HG03280 (cell line): ENCODE measurements at regions not wholly inside any gene's neighbourhood (a gene's known extent, or its start where the extent isn't known, plus 50 kb on each side); places are given as distances from the start of the nearest gene placed in this dataset.

ENCODE experiments used
- ATAC-seq: cut with Tn5 transposase; IDR thresholded peaks from one replicate; pipeline ENCODE4 v1.9.1; 2021; ENCODE audit warnings: mild to moderate bottlenecking, moderate library complexity; ENCODE audit not compliant: unreplicated experiment

GRCh38 chr20:22003680-22004079, 298.2 kb downstream of the PAX1 start:
- no peak for ATAC-seq

GRCh38 chr20:22001886-22002285, 296.4 kb downstream of the PAX1 start:
- ATAC-seq, result no peak

GRCh38 chr20:21995461-21995860, 290.0 kb downstream of the PAX1 start:
- ATAC-seq, result no peak

GRCh38 chr20:21994203-21994602, 288.7 kb downstream of the PAX1 start:
- ATAC-seq, result no peak

- ATAC-seq, result no peak
Observed at GRCh38 chr20:21982559-21982958, 277.1 kb downstream of the PAX1 start.

GRCh38 chr20:21981597-21982344, 276.3 kb downstream of the PAX1 start:
- no peak for ATAC-seq

- no peak for ATAC-seq
Observed at GRCh38 chr20:21981179-21981578, 275.7 kb downstream of the PAX1 start.

GRCh38 chr20:21971436-21971835, 266.0 kb downstream of the PAX1 start:
- ATAC-seq, result no peak

- ATAC-seq, result no peak
Observed at GRCh38 chr20:21968486-21968885, 263.0 kb downstream of the PAX1 start.

- no peak for ATAC-seq
Observed at GRCh38 chr20:21967481-21967880, 262.0 kb downstream of the PAX1 start.

- ATAC-seq, result no peak
Observed at GRCh38 chr20:21956591-21956990, 251.1 kb downstream of the PAX1 start.

GRCh38 chr20:21947406-21947805, 241.9 kb downstream of the PAX1 start:
- ATAC-seq, result no peak

- no peak for ATAC-seq
Observed at GRCh38 chr20:21944227-21944626, 238.8 kb downstream of the PAX1 start.

- ATAC-seq, result no peak
Observed at GRCh38 chr20:21941941-21942805, 236.7 kb downstream of the PAX1 start.

GRCh38 chr20:21936720-21937380, 231.4 kb downstream of the PAX1 start:
- ATAC-seq, result no peak

GRCh38 chr20:21936261-21936660, 230.8 kb downstream of the PAX1 start:
- ATAC-seq, result no peak

GRCh38 chr20:21933526-21933925, 228.1 kb downstream of the PAX1 start:
- no peak for ATAC-seq

GRCh38 chr20:21921251-21921650, 215.8 kb downstream of the PAX1 start:
- no peak for ATAC-seq

- ATAC-seq, result no peak
Observed at GRCh38 chr20:21920211-21920610, 214.7 kb downstream of the PAX1 start.

GRCh38 chr20:21918398-21918797, 212.9 kb downstream of the PAX1 start:
- no peak for ATAC-seq

GRCh38 chr20:21902391-21902790, 196.9 kb downstream of the PAX1 start:
- no peak for ATAC-seq
